Kidney glomerular epithelial cell (primary cell): ENCODE measurements at regions not wholly inside any gene's neighbourhood (a gene's known extent, or its start where the extent isn't known, plus 50 kb on each side); places are given as distances from the start of the nearest gene placed in this dataset.

Source experiments
- DNase-seq: peaks from one replicate; lab custom pipeline; 2025; lab: John Stamatoyannopoulos, UW

- DNase-seq = no peak
These were observed 76.3 kb upstream of the PLEKHA5 start for GRCh38 chr12:19053218-19053617.

GRCh38 chr12:19054035-19054434 lies 75.5 kb upstream of the PLEKHA5 start:
- no peak for DNase-seq

DNA sequence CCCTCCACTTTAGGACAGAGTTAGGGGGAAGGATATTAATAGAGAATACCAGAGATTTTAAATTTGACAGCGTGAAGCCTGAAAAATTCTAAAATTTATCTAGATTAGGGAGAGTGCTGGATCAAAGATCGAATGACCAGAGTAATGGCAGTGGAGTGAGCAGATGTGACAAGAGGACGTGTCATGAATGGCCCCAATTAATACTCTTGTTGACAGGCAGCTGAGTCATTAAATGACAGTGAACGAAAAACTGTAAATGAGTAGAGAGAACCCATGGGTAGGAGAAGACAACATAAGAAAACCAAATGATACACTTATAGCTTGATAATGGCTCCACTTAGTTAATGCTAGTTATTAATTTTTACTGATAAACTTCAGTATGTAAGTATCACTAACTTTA lies 73.9 kb upstream of the PLEKHA5 start:
- no peak for DNase-seq

DNA sequence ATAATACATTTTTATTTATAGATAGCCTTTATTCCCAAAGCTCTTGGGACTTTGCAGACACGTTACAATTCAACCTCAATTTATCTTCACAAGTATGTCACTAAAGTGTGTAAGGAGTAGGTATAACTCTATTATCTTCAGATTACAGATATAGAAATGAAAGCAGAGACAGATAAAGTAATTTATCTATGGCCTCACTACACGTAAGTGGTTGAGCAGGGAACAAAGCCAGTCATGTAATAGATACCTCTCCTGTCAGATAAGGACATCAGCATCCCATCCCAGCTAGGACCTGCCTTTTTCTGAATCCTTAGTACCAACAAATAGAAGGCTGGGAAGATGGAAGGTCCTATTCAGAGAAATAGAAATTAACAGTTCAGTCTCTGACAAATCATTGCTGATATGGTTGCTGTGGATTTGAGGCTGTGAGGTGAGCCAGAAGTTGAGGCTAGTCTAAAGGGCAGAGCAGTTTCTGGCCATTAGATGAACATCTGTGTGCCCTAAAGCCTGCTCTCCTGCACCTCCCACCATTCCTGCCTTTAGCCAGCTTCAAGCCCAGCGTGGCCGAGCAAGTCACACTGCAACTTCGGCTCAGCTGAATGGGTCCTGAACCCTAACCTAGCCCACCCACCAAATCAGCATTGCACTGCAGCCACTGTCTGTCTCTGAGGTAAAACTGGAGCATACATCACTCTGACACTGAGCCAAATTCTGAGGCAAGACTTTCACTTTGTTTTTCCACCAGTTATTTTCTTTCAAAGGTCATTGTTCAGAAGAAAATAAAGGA lies 71.1 kb upstream of the PLEKHA5 start:
- DNase-seq = no peak

DNA sequence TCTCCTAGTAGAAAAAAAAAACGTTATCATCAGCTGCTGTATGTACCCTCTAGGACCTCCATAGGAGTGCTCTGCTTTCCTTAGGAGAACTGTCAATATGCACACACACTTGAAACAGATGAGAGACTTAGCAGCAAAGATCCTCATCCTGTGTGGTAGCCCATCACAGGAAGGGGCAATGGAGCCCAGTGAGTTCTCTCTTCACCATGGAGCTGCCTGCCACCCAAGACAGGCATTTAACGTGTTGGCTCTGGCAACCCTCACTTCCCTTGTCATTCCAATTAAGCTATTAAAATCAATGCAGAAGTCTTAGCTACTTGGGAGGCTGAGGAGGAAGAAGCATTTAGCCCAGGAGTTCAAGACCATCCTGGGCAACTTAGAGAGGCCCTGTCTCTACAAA lies 64.8 kb upstream of the PLEKHA5 start:
- DNase-seq = no peak

DNA sequence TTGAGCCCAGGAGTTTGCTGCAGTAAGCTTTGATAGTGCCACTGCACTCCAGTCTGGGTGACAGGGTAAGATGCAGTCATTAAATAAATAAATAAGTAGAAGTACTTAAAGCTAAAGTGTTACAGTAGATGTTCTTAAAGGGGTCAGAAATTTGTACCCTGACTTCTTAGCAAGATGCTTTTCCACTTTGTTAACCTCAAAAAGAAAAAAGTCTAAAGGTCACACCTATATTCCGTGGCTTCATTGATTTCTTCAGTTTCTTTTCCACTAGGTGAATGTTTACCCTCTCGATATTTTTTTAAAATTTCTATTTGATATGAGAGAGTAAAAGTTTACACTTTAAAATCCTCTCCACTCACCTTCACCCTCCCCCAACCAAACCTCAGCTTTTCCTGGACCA lies 64.3 kb upstream of the PLEKHA5 start:
- no peak for DNase-seq

- no peak for DNase-seq
These were observed 63.7 kb upstream of the PLEKHA5 start for GRCh38 chr12:19065871-19066270.

DNA sequence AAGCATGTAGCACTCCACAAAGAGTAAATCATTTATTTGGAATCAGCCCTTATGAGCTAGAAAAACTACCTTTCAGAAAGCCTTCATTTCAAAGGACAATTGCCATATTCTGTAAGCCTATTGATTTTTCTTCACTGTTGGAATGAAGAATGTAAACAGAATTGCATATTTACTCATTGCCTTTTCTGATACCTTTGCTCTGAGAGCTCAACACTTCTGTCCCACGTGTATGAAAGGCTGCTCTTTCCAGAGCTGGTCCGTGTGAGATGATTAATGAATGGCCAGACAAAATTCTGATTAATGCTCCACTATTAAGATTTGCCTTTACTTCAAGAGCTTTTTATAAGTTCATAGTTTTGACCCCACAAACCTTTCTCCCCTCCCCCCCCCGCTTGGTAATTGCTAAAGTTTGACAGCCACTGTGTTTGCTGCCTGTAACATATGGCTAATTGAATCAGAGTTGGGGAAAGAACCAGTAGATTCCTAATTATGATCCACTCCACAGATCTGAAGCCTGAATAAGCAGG lies 63.0 kb upstream of the PLEKHA5 start:
- no peak for DNase-seq

DNA sequence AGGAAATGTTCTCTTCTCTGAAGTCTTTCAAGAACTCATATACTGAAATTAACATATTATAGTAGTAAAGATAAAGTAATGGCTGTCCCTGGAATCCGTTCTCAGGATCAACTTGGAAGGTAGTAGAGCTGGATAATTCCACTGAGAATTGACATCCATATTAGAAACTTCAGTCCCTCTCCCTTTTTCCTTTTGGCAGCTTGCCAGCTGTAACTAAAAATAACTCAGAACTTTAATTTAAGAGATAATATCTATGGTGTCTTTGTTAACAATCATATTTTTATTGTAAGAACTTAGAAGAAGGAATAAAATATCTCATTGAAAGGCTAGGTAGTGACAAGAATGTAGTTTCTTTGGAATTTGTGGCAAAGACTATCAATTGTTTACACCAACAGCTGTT lies 61.4 kb upstream of the PLEKHA5 start:
- no peak for DNase-seq

DNA sequence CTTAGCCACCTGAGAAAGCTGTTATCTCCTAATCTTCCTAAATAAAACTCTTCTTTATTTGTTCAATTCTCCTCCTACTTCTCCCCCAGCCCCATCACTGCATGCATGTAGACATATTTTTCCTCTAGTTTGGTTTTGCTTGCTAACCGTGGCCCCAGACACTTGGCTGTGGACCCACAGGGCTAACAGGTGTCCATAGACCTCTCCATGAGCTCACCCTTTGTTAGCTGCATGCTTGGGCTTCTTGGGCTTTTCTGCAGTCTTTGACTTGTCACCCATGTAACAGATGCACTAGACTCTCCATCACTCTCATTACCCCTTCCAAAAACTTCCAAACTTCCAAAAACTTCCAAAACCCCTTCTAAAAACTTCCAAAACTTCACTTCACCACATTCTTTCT lies 59.2 kb upstream of the PLEKHA5 start:
- DNase-seq = no peak

DNA sequence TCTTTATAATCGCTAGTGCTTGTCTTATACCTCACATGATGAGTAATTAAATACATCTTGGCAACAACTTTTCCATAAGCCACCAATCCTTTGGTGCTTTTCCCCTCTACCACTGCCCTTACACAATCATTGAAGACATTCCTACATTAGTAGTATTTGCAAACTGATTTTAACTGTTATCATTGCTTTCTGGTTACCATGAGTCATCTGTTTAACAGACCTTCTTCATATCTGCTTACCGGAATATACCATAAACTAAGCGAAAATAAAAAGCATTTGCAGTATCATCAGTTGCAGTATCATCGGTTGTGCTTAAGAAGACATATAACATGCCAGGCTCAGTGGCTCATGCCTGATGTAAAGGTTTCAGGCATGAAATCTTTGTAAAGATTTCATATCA lies 54.8 kb upstream of the PLEKHA5 start:
- DNase-seq = no peak

- no peak for DNase-seq
These were observed 53.7 kb upstream of the PLEKHA5 start for GRCh38 chr12:19075711-19076340.
